ENCODE measurements at regions not wholly inside any gene's neighbourhood (a gene's known extent, or its start where the extent isn't known, plus 50 kb on each side); places are given as distances from the start of the nearest gene placed in this dataset.

- TF ChIP-seq ETV6 (conservative IDR thresholded peaks at IDR 0.05 in 1 of 2, IDR thresholded peaks at IDR 0.05 in 1 of 2; ENCODE audit: borderline replicate concordance in 1 of 2, low read depth in 1 of 2), result no peak
- TF ChIP-seq REST (IDR thresholded peaks at IDR 0.05; ENCODE audit: low read depth, low read length), result no peak
- no peak for TF ChIP-seq NFIC (IDR thresholded peaks at IDR 0.05; ENCODE audit: low read depth, low read length)
- TF ChIP-seq POLR2AphosphoS2 (IDR thresholded peaks at IDR 0.05; ENCODE audit: low read depth, low read length), result no peak
- BruUV-seq (replicated peaks), result no TSS peak
- Histone ChIP-seq H3K4me1 (ENCODE audit: control insufficient read depth, insufficient read depth, low read length) (no peaks in the 10 kb centered on the region), H3K27me3 (replicated peaks in 1 of 2; ENCODE audit: control insufficient read depth in 2 of 2, insufficient read depth in 2 of 2, low read length in 1 of 2) (no peaks in the 10 kb centered on the region), H3K9me3 (replicated peaks; ENCODE audit: control insufficient read depth, insufficient read depth, low read length) (no peaks in the 10 kb centered on the region), H3K79me2 (ENCODE audit: control insufficient read depth, insufficient read depth, low read length) (no peaks in the 10 kb centered on the region), H3K9ac (ENCODE audit: control insufficient read depth, insufficient read depth, low read length) (no peak overlapping the region), H3K4me3 (no peak overlapping the region), H3K27ac (ENCODE audit: control insufficient read depth, insufficient read depth) (no peak overlapping the region), H3K36me3 (ENCODE audit: control insufficient read depth in 2 of 2, insufficient read depth in 2 of 2, low read length in 1 of 2) (no peaks in the 10 kb centered on the region), H2AFZ (ENCODE audit: control insufficient read depth, low read depth, low read length) (no peak overlapping the region), H3K4me2 (ENCODE audit: control insufficient read depth, insufficient read depth) (no peak overlapping the region), H4K20me1 (ENCODE audit: control insufficient read depth, insufficient read depth) (no peaks in the 10 kb centered on the region)
- ChIA-PET RAD21 (ENCODE audit: unreplicated experiment) (no interaction called here), CTCF (no interaction called here), POLR2A (no interaction called here), SMC1A (ENCODE audit: uncharacterized antibody, unreplicated experiment) (no interaction called here)
- FAIRE-seq, result no peak
- intact Hi-C loops (cut with micrococcal nuclease; ENCODE audit: unreplicated experiment) (no loop called here), in situ Hi-C loops (cut with MboI) (no loop called here)
- 32% methylated on average over 1 of the region's 1 CpG for WGBS (ENCODE audit: insufficient coverage, insufficient replicate concordance, low lambda C conversion rate, missing lambda C conversion rate)
- no peak for ATAC-seq
- no peak for DNase-seq (ENCODE audit: low read depth, low spot score)
Measured at GRCh38 chr3:162262129-162262528, 765.5 kb downstream of the OTOL1 start.

DNA sequence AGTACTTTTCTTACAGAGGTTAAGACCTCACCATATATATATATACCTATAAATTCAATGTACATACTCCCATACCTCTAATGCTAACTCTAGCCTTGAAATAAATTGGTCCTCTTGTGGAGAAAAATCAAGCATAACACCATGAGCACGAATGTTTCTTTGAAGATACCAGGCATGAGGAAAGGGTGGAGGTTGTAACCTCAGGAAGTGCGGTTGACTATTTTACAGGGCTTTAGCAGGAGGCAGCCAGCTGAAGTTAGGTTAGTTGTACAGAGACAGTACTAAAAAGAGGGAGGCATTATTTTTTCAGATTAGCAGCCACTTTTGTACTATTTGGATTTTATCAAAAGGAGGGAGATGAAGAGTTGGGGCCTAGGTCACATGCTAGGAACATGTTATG, 767.0 kb downstream of the OTOL1 start:
- no peaks in the 10 kb centered on the region for H3K79me2 ChIP-seq (ENCODE audit: control insufficient read depth, insufficient read depth, low read length)
- RAD21 ChIA-PET (ENCODE audit: unreplicated experiment), result no interaction called here
- CTCF ChIA-PET, result no interaction called here
- H3K4me1 ChIP-seq (ENCODE audit: control insufficient read depth, insufficient read depth, low read length), result no peaks in the 10 kb centered on the region
- BruUV-seq (replicated peaks), result no TSS peak
- no peaks in the 10 kb centered on the region for H3K9me3 ChIP-seq (replicated peaks; ENCODE audit: control insufficient read depth, insufficient read depth, low read length)
- no peak overlapping the region for H3K27ac ChIP-seq (ENCODE audit: control insufficient read depth, insufficient read depth)
- H4K20me1 ChIP-seq (ENCODE audit: control insufficient read depth, insufficient read depth), result no peaks in the 10 kb centered on the region
- no peaks in the 10 kb centered on the region for H3K27me3 ChIP-seq (replicated peaks in 1 of 2; ENCODE audit: control insufficient read depth in 2 of 2, insufficient read depth in 2 of 2, low read length in 1 of 2)
- no peak overlapping the region for H3K9ac ChIP-seq (ENCODE audit: control insufficient read depth, insufficient read depth, low read length)
- POLR2A ChIA-PET, result no interaction called here
- no peak for FAIRE-seq
- no peak for ATAC-seq
- no peak for TF ChIP-seq FOXM1 (IDR thresholded peaks at IDR 0.05; ENCODE audit: low read depth, low read length)
- WGBS (ENCODE audit: insufficient coverage, insufficient replicate concordance, low lambda C conversion rate, missing lambda C conversion rate), result 52% methylated on average over 2 of the region's 2 CpGs
- SMC1A ChIA-PET (ENCODE audit: uncharacterized antibody, unreplicated experiment), result no interaction called here
- DNase-seq (ENCODE audit: low read depth, low spot score), result no peak
- H3K4me2 ChIP-seq (ENCODE audit: control insufficient read depth, insufficient read depth), result no peak overlapping the region
- intact Hi-C loops (cut with micrococcal nuclease; ENCODE audit: unreplicated experiment) (no loop called here), in situ Hi-C loops (cut with MboI) (no loop called here)
- H3K4me3 ChIP-seq, result no peak overlapping the region
- no peaks in the 10 kb centered on the region for H3K36me3 ChIP-seq (ENCODE audit: control insufficient read depth in 2 of 2, insufficient read depth in 2 of 2, low read length in 1 of 2)
- no peak overlapping the region for H2AFZ ChIP-seq (ENCODE audit: control insufficient read depth, low read depth, low read length)
